RWPE2 (cell line): ENCODE measurements at regions not wholly inside any gene's neighbourhood (a gene's known extent, or its start where the extent isn't known, plus 50 kb on each side); places are given as distances from the start of the nearest gene placed in this dataset.

Experiments used
- ATAC-seq: fragments of 200-7000 bp; cut with Tn5 transposase; 3 replicates; pipeline ENCODE4 v1.9.1; 2021; ENCODE audit warnings: low read depth
- DNase-seq: peaks from one replicate; pipeline ENCODE4 v3.0.0-alpha.2; 2020; ENCODE audit warnings: low spot score
- H3K27ac ChIP-seq: fragments of 450-650 bp; 2 replicates; pipeline ENCODE4 v1.5.1; 2017; ENCODE audit warnings: mild to moderate bottlenecking; ENCODE audit not compliant: poor library complexity, severe bottlenecking
- H3K27me3 ChIP-seq: fragments of 250-450 bp; sonication (Bioruptor Pico); 2 replicates; pipeline ENCODE4 v1.5.1; 2021; ENCODE audit warnings: mild to moderate bottlenecking, moderate library complexity; ENCODE audit not compliant: insufficient read depth, poor library complexity, severe bottlenecking
- H3K36me3 ChIP-seq: fragments of 250-450 bp; sonication (Bioruptor Pico); 2 replicates; pipeline ENCODE4 v1.5.1; 2020; ENCODE audit warnings: low read depth, mild to moderate bottlenecking, moderate library complexity
- H3K4me1 ChIP-seq: fragments of 250-450 bp; sonication (Bioruptor Pico); 2 replicates; pipeline ENCODE4 v1.5.1; 2021; ENCODE audit warnings: mild to moderate bottlenecking, moderate library complexity; ENCODE audit not compliant: insufficient read depth, poor library complexity, severe bottlenecking
- H3K4me3 ChIP-seq: fragments of 250-450 bp; sonication (Bioruptor Pico); 2 replicates; pipeline ENCODE4 v1.5.1; 2021; ENCODE audit warnings: mild to moderate bottlenecking, moderate library complexity; ENCODE audit not compliant: severe bottlenecking
- H3K9me3 ChIP-seq: fragments of 250-450 bp; sonication (Bioruptor Pico); 2 replicates; pipeline ENCODE4 v1.5.1; 2021; ENCODE audit warnings: mild to moderate bottlenecking, moderate library complexity; ENCODE audit not compliant: severe bottlenecking
- TF ChIP-seq, protein P1 (sequence below): fragments of 450-650 bp; IDR thresholded peaks from one replicate; pipeline ENCODE4 v1.5.1; 2017; ENCODE audit warnings: mild to moderate bottlenecking, moderate library complexity; ENCODE audit not compliant: poor library complexity, severe bottlenecking

DNA sequence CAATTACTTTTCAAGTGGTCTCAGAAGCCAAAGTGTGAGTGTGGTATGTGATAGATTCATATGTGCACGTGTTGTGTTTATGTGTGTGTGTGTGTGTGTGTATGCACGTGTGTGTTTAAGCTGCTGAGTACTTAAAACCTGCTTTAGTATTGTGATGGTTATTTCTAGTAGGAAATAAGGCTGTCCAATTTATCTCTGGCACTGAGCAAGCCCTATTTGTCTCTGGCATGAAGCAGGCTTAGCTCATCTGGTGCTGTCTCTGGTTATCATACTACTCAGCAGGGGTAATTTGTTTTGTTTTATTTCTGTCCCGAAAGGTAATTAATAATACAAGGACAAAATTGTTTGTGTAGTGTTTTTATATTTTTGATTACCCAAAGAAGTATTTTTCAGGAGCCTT, 333.7 kb downstream of the FAT3 start:
- H3K9me3 ChIP-seq = no peaks in the 10 kb centered on the region
- H3K4me1 ChIP-seq = no peaks in the 10 kb centered on the region
- H3K27me3 ChIP-seq = no peaks in the 10 kb centered on the region
- H3K36me3 ChIP-seq = no peaks in the 10 kb centered on the region
- TF ChIP-seq, protein P1, sequence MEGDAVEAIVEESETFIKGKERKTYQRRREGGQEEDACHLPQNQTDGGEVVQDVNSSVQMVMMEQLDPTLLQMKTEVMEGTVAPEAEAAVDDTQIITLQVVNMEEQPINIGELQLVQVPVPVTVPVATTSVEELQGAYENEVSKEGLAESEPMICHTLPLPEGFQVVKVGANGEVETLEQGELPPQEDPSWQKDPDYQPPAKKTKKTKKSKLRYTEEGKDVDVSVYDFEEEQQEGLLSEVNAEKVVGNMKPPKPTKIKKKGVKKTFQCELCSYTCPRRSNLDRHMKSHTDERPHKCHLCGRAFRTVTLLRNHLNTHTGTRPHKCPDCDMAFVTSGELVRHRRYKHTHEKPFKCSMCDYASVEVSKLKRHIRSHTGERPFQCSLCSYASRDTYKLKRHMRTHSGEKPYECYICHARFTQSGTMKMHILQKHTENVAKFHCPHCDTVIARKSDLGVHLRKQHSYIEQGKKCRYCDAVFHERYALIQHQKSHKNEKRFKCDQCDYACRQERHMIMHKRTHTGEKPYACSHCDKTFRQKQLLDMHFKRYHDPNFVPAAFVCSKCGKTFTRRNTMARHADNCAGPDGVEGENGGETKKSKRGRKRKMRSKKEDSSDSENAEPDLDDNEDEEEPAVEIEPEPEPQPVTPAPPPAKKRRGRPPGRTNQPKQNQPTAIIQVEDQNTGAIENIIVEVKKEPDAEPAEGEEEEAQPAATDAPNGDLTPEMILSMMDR = no peak
- ATAC-seq = no peak
- no peak for DNase-seq
- no peak overlapping the region for H3K4me3 ChIP-seq
- H3K27ac ChIP-seq = no peak overlapping the region

DNA sequence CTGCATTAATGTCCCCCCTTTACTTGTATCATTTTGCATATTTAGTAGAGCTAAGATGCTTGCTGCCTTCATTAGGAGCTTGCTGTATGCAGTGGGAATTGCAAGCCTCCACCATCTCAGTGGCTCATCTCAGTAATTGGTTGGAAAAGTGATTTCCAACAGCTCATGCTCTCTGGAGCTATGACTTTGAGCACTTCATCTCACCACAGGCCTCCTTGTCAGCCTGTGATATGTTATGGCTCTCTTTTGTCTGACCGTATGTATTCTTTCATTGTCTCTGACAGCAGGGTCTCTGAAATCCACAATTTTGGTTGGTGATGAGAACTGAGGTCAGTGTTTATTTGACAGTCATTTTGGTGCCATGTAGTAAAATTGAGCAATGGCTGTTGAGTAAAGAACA, 345.1 kb downstream of the FAT3 start:
- H3K4me1 ChIP-seq = no peaks in the 10 kb centered on the region
- ATAC-seq (no peak), DNase-seq (no peak)

DNA sequence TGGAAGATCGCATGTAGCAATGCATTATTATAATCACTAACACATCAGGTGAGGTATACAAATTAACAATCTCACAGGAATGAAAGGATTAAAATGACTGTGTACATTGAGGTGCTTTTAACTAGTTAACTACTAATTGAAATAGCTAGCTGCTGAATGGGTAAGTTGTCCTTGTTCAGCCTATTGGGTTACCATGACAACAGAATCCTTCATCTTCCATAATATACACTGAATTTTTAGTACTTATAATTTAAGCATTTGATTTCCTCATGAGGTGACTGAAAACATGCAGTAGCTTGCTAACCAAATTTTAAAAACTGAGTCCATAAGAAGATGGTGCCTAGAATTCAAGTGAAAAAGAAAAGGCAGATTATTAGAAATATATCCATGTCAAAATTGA, 347.9 kb downstream of the FAT3 start:
- TF ChIP-seq, protein P1 = no peak
- Histone ChIP-seq H3K9me3 (no peaks in the 10 kb centered on the region), H3K36me3 (no peaks in the 10 kb centered on the region), H3K27ac (no peak overlapping the region), H3K4me1 (no peaks in the 10 kb centered on the region), H3K4me3 (no peak overlapping the region), H3K27me3 (no peaks in the 10 kb centered on the region)
- no peak for DNase-seq
- no peak for ATAC-seq

More for the DNA sequence above, 345.1 kb downstream of the FAT3 start:
- Histone ChIP-seq H3K27ac (no peak overlapping the region), H3K27me3 (no peaks in the 10 kb centered on the region), H3K4me3 (no peak overlapping the region), H3K36me3 (no peaks in the 10 kb centered on the region), H3K9me3 (no peaks in the 10 kb centered on the region)
- TF ChIP-seq, protein P1 = no peak

DNA sequence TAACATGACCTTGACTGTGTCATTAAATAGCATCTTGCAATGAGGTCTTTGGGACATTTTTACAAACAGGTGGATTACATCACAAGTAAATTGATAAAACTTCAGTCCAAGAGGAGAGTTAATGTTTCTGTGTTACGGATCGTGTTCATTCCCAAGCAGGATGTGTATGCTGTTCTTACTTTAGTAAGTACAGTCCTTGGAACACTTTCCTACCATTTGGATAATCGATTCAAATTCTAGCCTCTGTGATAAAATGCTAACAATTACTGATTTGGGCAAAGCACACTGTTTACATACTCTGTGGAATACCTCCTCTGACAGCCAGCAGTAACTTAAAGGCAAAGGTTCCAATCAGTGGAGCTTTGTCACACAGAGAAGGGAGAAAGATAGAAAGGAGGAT, 351.7 kb downstream of the FAT3 start:
- Histone ChIP-seq H3K4me3 (no peak overlapping the region), H3K9me3 (no peaks in the 10 kb centered on the region), H3K27ac (no peak overlapping the region), H3K27me3 (no peaks in the 10 kb centered on the region), H3K36me3 (no peaks in the 10 kb centered on the region), H3K4me1 (no peaks in the 10 kb centered on the region)
- ATAC-seq = no peak
- TF ChIP-seq, protein P1 = no peak
- no peak for DNase-seq

DNA sequence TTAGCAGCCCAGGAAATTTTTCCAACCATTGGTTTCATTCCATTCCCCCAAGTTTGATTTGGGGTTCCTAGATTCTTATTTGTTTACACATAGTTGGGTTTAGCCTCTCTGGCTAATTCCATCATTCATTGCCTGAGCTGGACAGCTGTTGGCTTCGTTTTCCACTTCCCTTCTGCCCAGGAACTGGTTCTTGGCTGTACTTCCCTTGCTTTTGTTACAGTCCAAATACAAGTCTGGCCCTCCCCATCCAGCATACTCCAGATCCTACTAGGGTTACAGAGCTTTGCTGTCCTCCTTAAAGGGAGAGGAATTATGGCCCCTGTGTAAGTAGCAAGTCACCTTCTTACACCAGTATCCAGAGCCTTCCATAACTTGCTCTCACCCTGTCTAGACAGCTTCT, 356.3 kb downstream of the FAT3 start:
- no peak overlapping the region for H3K4me3 ChIP-seq
- no peaks in the 10 kb centered on the region for H3K4me1 ChIP-seq
- no peaks in the 10 kb centered on the region for H3K36me3 ChIP-seq
- ATAC-seq = no peak
- TF ChIP-seq, protein P1 = no peak
- H3K27ac ChIP-seq = no peak overlapping the region
- DNase-seq = no peak
- H3K9me3 ChIP-seq = no peaks in the 10 kb centered on the region
- no peaks in the 10 kb centered on the region for H3K27me3 ChIP-seq
